AML-193 (cell line): ENCODE measurements at regions not wholly inside any gene's neighbourhood (a gene's known extent, or its start where the extent isn't known, plus 50 kb on each side); places are given as distances from the start of the nearest gene placed in this dataset.
"Not testable (repeated sequence)": the region's sequence is repeated elsewhere in the genome, so short reads cannot be mapped to it uniquely, and the experiment has no call there.

ENCODE experiments used
- DNase-seq, 2 experiments: peaks; one replicate each; lab custom pipeline; 2025; lab: John Stamatoyannopoulos, UW

- no peak for DNase-seq
Measured at GRCh38 chr3:18124501-18124900, 300.6 kb downstream of the SATB1 start.

GRCh38 chr3:18122264-18122663 is 302.9 kb downstream of the SATB1 start:
- no peak for DNase-seq

- no peak for DNase-seq
Measured at GRCh38 chr3:18121020-18121419, 304.1 kb downstream of the SATB1 start.

- no peak for DNase-seq
Measured at GRCh38 chr3:18119866-18120265, 305.3 kb downstream of the SATB1 start.

GRCh38 chr3:18114894-18115293 is 310.2 kb downstream of the SATB1 start:
- no peak for DNase-seq

GRCh38 chr3:18113417-18113816 is 311.7 kb downstream of the SATB1 start:
- DNase-seq, result no peak

- DNase-seq, result no peak
Measured at GRCh38 chr3:18112674-18113375, 312.3 kb downstream of the SATB1 start.

- DNase-seq, result no peak
Measured at GRCh38 chr3:18111796-18112232, 313.3 kb downstream of the SATB1 start.

GRCh38 chr3:18103591-18103990 is 321.5 kb downstream of the SATB1 start:
- DNase-seq, result no peak

GRCh38 chr3:18100121-18100520 is 325.0 kb downstream of the SATB1 start:
- no peak for DNase-seq

GRCh38 chr3:18099611-18100010 is 325.5 kb downstream of the SATB1 start:
- no peak for DNase-seq

- DNase-seq, result no peak
Measured at GRCh38 chr3:18098960-18099587, 326.1 kb downstream of the SATB1 start.

- DNase-seq, result no peak
Measured at GRCh38 chr3:18097989-18098388, 327.1 kb downstream of the SATB1 start.

GRCh38 chr3:18097473-18097872 is 327.7 kb downstream of the SATB1 start:
- DNase-seq, result no peak

GRCh38 chr3:18092726-18093125 is 332.4 kb downstream of the SATB1 start:
- DNase-seq, result no peak

GRCh38 chr3:18090377-18090776 is 334.8 kb downstream of the SATB1 start:
- no peak for DNase-seq

GRCh38 chr3:18087988-18088387 is 337.2 kb downstream of the SATB1 start:
- DNase-seq, result no peak

- DNase-seq, result no peak
Measured at GRCh38 chr3:18086760-18087159, 338.4 kb downstream of the SATB1 start.

GRCh38 chr3:18086078-18086477 is 339.1 kb downstream of the SATB1 start:
- DNase-seq, result no peak

GRCh38 chr3:18085429-18085828 is 339.7 kb downstream of the SATB1 start:
- no peak for DNase-seq

GRCh38 chr3:18083273-18083590 is 340.8 kb upstream of the TBC1D5 start:
- DNase-seq, result not testable (repeated sequence)

GRCh38 chr3:18082551-18083272 is 340.3 kb upstream of the TBC1D5 start:
- DNase-seq, result no peak

- peak in 1 of 2 experiments; percentile 21 for DNase-seq
Measured at GRCh38 chr3:18080198-18080689, 337.8 kb upstream of the TBC1D5 start.
